Testis (tissue), 2 donors: ENCODE measurements at regions not wholly inside any gene's neighbourhood (a gene's known extent, or its start where the extent isn't known, plus 50 kb on each side); places are given as distances from the start of the nearest gene placed in this dataset.

Source experiments
- DNase-seq: peaks from one replicate; pipeline ENCODE4 v3.0.0-alpha.2; 2019
- H3K27ac ChIP-seq, 2 donors: fragments of 200-600 bp; sonication (generic); one replicate each; pipeline ENCODE4 v1.5.1; 2019
- H3K27me3 ChIP-seq: fragments of 200-600 bp; sonication (generic); one replicate; pipeline ENCODE4 v1.5.1; 2019
- H3K36me3 ChIP-seq: fragments of 200-600 bp; sonication (generic); one replicate; pipeline ENCODE4 v1.5.1; 2017; ENCODE audit warnings: low read depth; ENCODE audit errors: missing control alignments
- H3K4me1 ChIP-seq: fragments of 200-600 bp; sonication (generic); one replicate; pipeline ENCODE4 v1.5.1; 2019
- H3K4me3 ChIP-seq, 2 donors: fragments of 200-600 bp; sonication (generic); one replicate each; pipeline ENCODE4 v1.5.1; 2017 to 2019
- H3K9me3 ChIP-seq: fragments of 200-600 bp; sonication (generic); one replicate; pipeline ENCODE4 v1.5.1; 2017
- CTCF ChIP-seq, 3 experiments: fragments of 450-650 bp in 2 of 3; fragments of 200-600 bp in 1 of 3; sonication (generic) in 1 of 3; IDR thresholded peaks; one replicate each; pipeline ENCODE4 v1.5.1; 2016 to 2019; ENCODE audit warnings: antibody characterized with exemption in 3 of 3, mild to moderate bottlenecking in 2 of 3, moderate library complexity in 1 of 3
- POLR2A ChIP-seq: fragments of 450-650 bp; IDR thresholded peaks from one replicate; pipeline ENCODE4 v1.6.1; 2017; ENCODE audit warnings: antibody characterized with exemption, mild to moderate bottlenecking, moderate library complexity
- WGBS, 2 donors: methylation state at CpG; one replicate each; pipeline ENCODE4 v1.1.5; 2018; 5-methylcytosine and 5-hydroxymethylcytosine counted together
- intact Hi-C: fragments of 100-400 bp; cut with DNase I; formaldehyde crosslinking; loops from one replicate; pipeline ENCODE4 v1.15.1; 2023; ENCODE audit warnings: low total_unique reads

GRCh38 chr13:90796474-90796873 is 551.0 kb upstream of the MIR17HG start:
- no peaks in the 10 kb centered on the region for H3K36me3 ChIP-seq
- no peak overlapping the region for H3K27ac ChIP-seq
- H3K9me3 ChIP-seq, result no peaks in the 10 kb centered on the region
- intact Hi-C loops, result no loop called here
- H3K4me1 ChIP-seq, result no peaks in the 10 kb centered on the region
- no peak for DNase-seq
- TF ChIP-seq CTCF (IDR thresholded peaks at IDR 0.05) (no peak), POLR2A (no peak)
- 87 to 91% methylated on average over 4 of the region's 4 CpGs for WGBS, 2 donors
- H3K4me3 ChIP-seq, result no peak overlapping the region
- H3K27me3 ChIP-seq, result no peaks in the 10 kb centered on the region

- DNase-seq, result no peak
- no peaks in the 10 kb centered on the region for H3K4me1 ChIP-seq
- intact Hi-C loops, result no loop called here
- H3K27ac ChIP-seq, result no peak overlapping the region
- H3K36me3 ChIP-seq, result no peaks in the 10 kb centered on the region
- 77 to 80% methylated on average over 2 of the region's 2 CpGs for WGBS, 2 donors
- no peak overlapping the region for H3K4me3 ChIP-seq
- TF ChIP-seq CTCF (IDR thresholded peaks at IDR 0.05) (no peak), POLR2A (no peak)
- H3K27me3 ChIP-seq, result no peaks in the 10 kb centered on the region
- H3K9me3 ChIP-seq, result no peaks in the 10 kb centered on the region
Observed at GRCh38 chr13:90797335-90797734, 550.2 kb upstream of the MIR17HG start.

- H3K4me1 ChIP-seq, result no peaks in the 10 kb centered on the region
- H3K4me3 ChIP-seq, result no peak overlapping the region
- no peak overlapping the region for H3K27ac ChIP-seq
- H3K36me3 ChIP-seq, result no peaks in the 10 kb centered on the region
- WGBS, 2 donors, result 55 to 70% methylated on average over 3 of the region's 3 CpGs
- H3K9me3 ChIP-seq, result no peaks in the 10 kb centered on the region
- TF ChIP-seq CTCF (IDR thresholded peaks at IDR 0.05) (no peak), POLR2A (no peak)
- intact Hi-C loops, result no loop called here
- H3K27me3 ChIP-seq, result no peaks in the 10 kb centered on the region
- no peak for DNase-seq
Observed at GRCh38 chr13:90798381-90798780, 549.1 kb upstream of the MIR17HG start.

GRCh38 chr13:90800082-90800746 is 547.3 kb upstream of the MIR17HG start:
- TF ChIP-seq CTCF (IDR thresholded peaks at IDR 0.05) (no peak), POLR2A (no peak)
- WGBS, 2 donors, result 34 to 44% methylated on average over 3 of the region's 3 CpGs
- H3K27ac ChIP-seq, result no peak overlapping the region
- H3K36me3 ChIP-seq, result no peaks in the 10 kb centered on the region
- intact Hi-C loops, result no loop called here
- DNase-seq, result peak; percentile 48
- no peak overlapping the region for H3K4me3 ChIP-seq
- no peaks in the 10 kb centered on the region for H3K9me3 ChIP-seq
- H3K4me1 ChIP-seq, result no peaks in the 10 kb centered on the region
- H3K27me3 ChIP-seq, result no peaks in the 10 kb centered on the region

- TF ChIP-seq POLR2A, result no peak
- no peak for TF ChIP-seq CTCF (IDR thresholded peaks at IDR 0.05)
- H3K4me1 ChIP-seq, result no peaks in the 10 kb centered on the region
- WGBS, 2 donors, result 86 to 92% methylated on average over 7 of the region's 7 CpGs
- no peak overlapping the region for H3K27ac ChIP-seq
- intact Hi-C loops, result no loop called here
- no peaks in the 10 kb centered on the region for H3K9me3 ChIP-seq
- no peaks in the 10 kb centered on the region for H3K27me3 ChIP-seq
- no peak overlapping the region for H3K4me3 ChIP-seq
- H3K36me3 ChIP-seq, result no peaks in the 10 kb centered on the region
- DNase-seq, result no peak
Observed at GRCh38 chr13:90801621-90802020, 545.9 kb upstream of the MIR17HG start.
